ENCODE measurements at regions not wholly inside any gene's neighbourhood (a gene's known extent, or its start where the extent isn't known, plus 50 kb on each side); places are given as distances from the start of the nearest gene placed in this dataset.

- Mint-ChIP-seq H3K9me3 (ENCODE audit: low read depth, unreplicated experiment) (no peaks in the 10 kb centered on the region), H3K4me1 (ENCODE audit: low read depth, unreplicated experiment) (peaks cover 9% of the 10 kb centered on the region), H3K27me3 (ENCODE audit: unreplicated experiment) (no peaks in the 10 kb centered on the region), H3K27ac (ENCODE audit: unreplicated experiment) (no peak overlapping the region), H3K36me3 (ENCODE audit: insufficient read depth, unreplicated experiment) (no peaks in the 10 kb centered on the region), H3K4me3 (ENCODE audit: low read depth, unreplicated experiment) (no peak overlapping the region)
- CTCF ChIA-PET, result no interaction called here
- no peak for DNase-seq
- no peak for TF ChIP-seq CTCF (IDR thresholded peaks at IDR 0.05; ENCODE audit: unreplicated experiment)
- BruUV-seq (replicated peaks), result no TSS peak
- intact Hi-C loops (cut with micrococcal nuclease; ENCODE audit: unreplicated experiment), result no loop called here
These were observed 299.4 kb downstream of the PTEN start for GRCh38 chr10:88162852-88163251.

- TF ChIP-seq CTCF (IDR thresholded peaks at IDR 0.05; ENCODE audit: unreplicated experiment), result no peak
- H3K4me3 Mint-ChIP-seq (ENCODE audit: low read depth, unreplicated experiment), result no peak overlapping the region
- H3K4me1 Mint-ChIP-seq (ENCODE audit: low read depth, unreplicated experiment), result peaks cover 2% of the 10 kb centered on the region
- no peaks in the 10 kb centered on the region for H3K36me3 Mint-ChIP-seq (ENCODE audit: insufficient read depth, unreplicated experiment)
- intact Hi-C loops (cut with micrococcal nuclease; ENCODE audit: unreplicated experiment), result no loop called here
- H3K9me3 Mint-ChIP-seq (ENCODE audit: low read depth, unreplicated experiment), result no peaks in the 10 kb centered on the region
- CTCF ChIA-PET, result no interaction called here
- no TSS peak for BruUV-seq (replicated peaks)
- no peaks in the 10 kb centered on the region for H3K27me3 Mint-ChIP-seq (ENCODE audit: unreplicated experiment)
- DNase-seq, result no peak
- H3K27ac Mint-ChIP-seq (ENCODE audit: unreplicated experiment), result no peak overlapping the region
These were observed 300.1 kb downstream of the PTEN start for GRCh38 chr10:88163572-88163971.

- Mint-ChIP-seq H3K27me3 (ENCODE audit: unreplicated experiment) (no peaks in the 10 kb centered on the region), H3K4me1 (ENCODE audit: low read depth, unreplicated experiment) (no peaks in the 10 kb centered on the region), H3K4me3 (ENCODE audit: low read depth, unreplicated experiment) (no peak overlapping the region), H3K36me3 (ENCODE audit: insufficient read depth, unreplicated experiment) (no peaks in the 10 kb centered on the region), H3K27ac (ENCODE audit: unreplicated experiment) (no peak overlapping the region), H3K9me3 (ENCODE audit: low read depth, unreplicated experiment) (peaks cover 3% of the 10 kb centered on the region)
- intact Hi-C loops (cut with micrococcal nuclease; ENCODE audit: unreplicated experiment), result no loop called here
- DNase-seq, result no peak
- CTCF ChIA-PET, result no interaction called here
- BruUV-seq (replicated peaks), result no TSS peak
- TF ChIP-seq CTCF (IDR thresholded peaks at IDR 0.05; ENCODE audit: unreplicated experiment), result no peak
These were observed 301.0 kb downstream of the PTEN start for GRCh38 chr10:88164471-88164870.

- Mint-ChIP-seq H3K4me1 (ENCODE audit: low read depth, unreplicated experiment) (no peaks in the 10 kb centered on the region), H3K27me3 (ENCODE audit: unreplicated experiment) (no peaks in the 10 kb centered on the region), H3K27ac (ENCODE audit: unreplicated experiment) (no peak overlapping the region), H3K4me3 (ENCODE audit: low read depth, unreplicated experiment) (no peak overlapping the region), H3K9me3 (ENCODE audit: low read depth, unreplicated experiment) (peaks cover 3% of the 10 kb centered on the region), H3K36me3 (ENCODE audit: insufficient read depth, unreplicated experiment) (no peaks in the 10 kb centered on the region)
- BruUV-seq (replicated peaks), result no TSS peak
- CTCF ChIA-PET, result no interaction called here
- TF ChIP-seq CTCF (IDR thresholded peaks at IDR 0.05; ENCODE audit: unreplicated experiment), result no peak
- no peak for DNase-seq
- intact Hi-C loops (cut with micrococcal nuclease; ENCODE audit: unreplicated experiment), result no loop called here
These were observed 302.4 kb downstream of the PTEN start for GRCh38 chr10:88165849-88166271.

Data from Calu3 (cell line).